RWPE2 (cell line): ENCODE measurements at regions not wholly inside any gene's neighbourhood (a gene's known extent, or its start where the extent isn't known, plus 50 kb on each side); places are given as distances from the start of the nearest gene placed in this dataset.

ENCODE experiments used
- ATAC-seq: fragments of 200-7000 bp; cut with Tn5 transposase; 3 replicates; pipeline ENCODE4 v1.9.1; 2021; ENCODE audit warnings: low read depth
- DNase-seq: peaks from one replicate; pipeline ENCODE4 v3.0.0-alpha.2; 2020; ENCODE audit warnings: low spot score
- H3K27ac ChIP-seq: fragments of 450-650 bp; 2 replicates; pipeline ENCODE4 v1.5.1; 2017; ENCODE audit warnings: mild to moderate bottlenecking; ENCODE audit not compliant: poor library complexity, severe bottlenecking
- H3K27me3 ChIP-seq: fragments of 250-450 bp; sonication (Bioruptor Pico); 2 replicates; pipeline ENCODE4 v1.5.1; 2021; ENCODE audit warnings: mild to moderate bottlenecking, moderate library complexity; ENCODE audit not compliant: insufficient read depth, poor library complexity, severe bottlenecking
- H3K36me3 ChIP-seq: fragments of 250-450 bp; sonication (Bioruptor Pico); 2 replicates; pipeline ENCODE4 v1.5.1; 2020; ENCODE audit warnings: low read depth, mild to moderate bottlenecking, moderate library complexity
- H3K4me1 ChIP-seq: fragments of 250-450 bp; sonication (Bioruptor Pico); 2 replicates; pipeline ENCODE4 v1.5.1; 2021; ENCODE audit warnings: mild to moderate bottlenecking, moderate library complexity; ENCODE audit not compliant: insufficient read depth, poor library complexity, severe bottlenecking
- H3K4me3 ChIP-seq: fragments of 250-450 bp; sonication (Bioruptor Pico); 2 replicates; pipeline ENCODE4 v1.5.1; 2021; ENCODE audit warnings: mild to moderate bottlenecking, moderate library complexity; ENCODE audit not compliant: severe bottlenecking
- H3K9me3 ChIP-seq: fragments of 250-450 bp; sonication (Bioruptor Pico); 2 replicates; pipeline ENCODE4 v1.5.1; 2021; ENCODE audit warnings: mild to moderate bottlenecking, moderate library complexity; ENCODE audit not compliant: severe bottlenecking
- CTCF ChIP-seq: fragments of 450-650 bp; IDR thresholded peaks from one replicate; pipeline ENCODE4 v1.5.1; 2017; ENCODE audit warnings: mild to moderate bottlenecking, moderate library complexity; ENCODE audit not compliant: poor library complexity, severe bottlenecking

- ATAC-seq (no peak), DNase-seq (no peak)
- no peak for TF ChIP-seq CTCF
- H3K4me3 ChIP-seq = no peak overlapping the region
- H3K27me3 ChIP-seq = no peaks in the 10 kb centered on the region
- no peaks in the 10 kb centered on the region for H3K4me1 ChIP-seq
- H3K9me3 ChIP-seq = no peaks in the 10 kb centered on the region
- no peak overlapping the region for H3K27ac ChIP-seq
- H3K36me3 ChIP-seq = no peaks in the 10 kb centered on the region
These were observed 339.8 kb downstream of the FRK start for GRCh38 chr6:115720900-115721299.

- no peaks in the 10 kb centered on the region for H3K9me3 ChIP-seq
- H3K36me3 ChIP-seq = no peaks in the 10 kb centered on the region
- no peak for TF ChIP-seq CTCF
- no peaks in the 10 kb centered on the region for H3K27me3 ChIP-seq
- no peak for DNase-seq
- H3K4me3 ChIP-seq = no peak overlapping the region
- no peak overlapping the region for H3K27ac ChIP-seq
- no peak for ATAC-seq
- no peaks in the 10 kb centered on the region for H3K4me1 ChIP-seq
These were observed 343.2 kb downstream of the FRK start for GRCh38 chr6:115717472-115717871.

- no peak for TF ChIP-seq CTCF
- Histone ChIP-seq H3K4me3 (no peak overlapping the region), H3K27me3 (no peaks in the 10 kb centered on the region), H3K4me1 (no peaks in the 10 kb centered on the region), H3K36me3 (no peaks in the 10 kb centered on the region), H3K27ac (no peak overlapping the region), H3K9me3 (no peaks in the 10 kb centered on the region)
- DNase-seq (no peak), ATAC-seq (no peak)
These were observed 343.6 kb downstream of the FRK start for GRCh38 chr6:115717062-115717461.

GRCh38 chr6:115712291-115712961 is 348.3 kb downstream of the FRK start:
- Histone ChIP-seq H3K9me3 (no peaks in the 10 kb centered on the region), H3K36me3 (no peaks in the 10 kb centered on the region), H3K4me3 (no peak overlapping the region), H3K4me1 (no peaks in the 10 kb centered on the region), H3K27me3 (no peaks in the 10 kb centered on the region), H3K27ac (no peak overlapping the region)
- DNase-seq (no peak), ATAC-seq (no peak)
- no peak for TF ChIP-seq CTCF

- no peaks in the 10 kb centered on the region for H3K27me3 ChIP-seq
- H3K4me3 ChIP-seq = no peak overlapping the region
- no peaks in the 10 kb centered on the region for H3K9me3 ChIP-seq
- ATAC-seq (no peak), DNase-seq (no peak)
- no peaks in the 10 kb centered on the region for H3K36me3 ChIP-seq
- no peak overlapping the region for H3K27ac ChIP-seq
- no peaks in the 10 kb centered on the region for H3K4me1 ChIP-seq
- TF ChIP-seq CTCF = no peak
These were observed 351.8 kb downstream of the FRK start for GRCh38 chr6:115708850-115709249.
